Activated T-helper 9 cell treated with anti-CD3 and anti-CD28 coated beads, Interleukin-2, amount 50 U/mL, for 16 hours (primary cell): ENCODE measurements at regions not wholly inside any gene's neighbourhood (a gene's known extent, or its start where the extent isn't known, plus 50 kb on each side); places are given as distances from the start of the nearest gene placed in this dataset.
"Not testable (repeated sequence)": the region's sequence is repeated elsewhere in the genome, so short reads cannot be mapped to it uniquely, and the experiment has no call there.

ENCODE experiments used
- DNase-seq: peaks from one replicate; pipeline ENCODE4 v3.0.0-alpha.2; 2020; ENCODE audit warnings: low read depth

GRCh38 chr20:40849456-40849855, 160.4 kb upstream of the MAFB start:
- DNase-seq, result no peak

- no peak for DNase-seq
These were observed 162.0 kb upstream of the MAFB start for GRCh38 chr20:40851051-40851450.

- no peak for DNase-seq
These were observed 166.2 kb upstream of the MAFB start for GRCh38 chr20:40855269-40855668.

- DNase-seq, result no peak
These were observed 167.6 kb upstream of the MAFB start for GRCh38 chr20:40856653-40857052.

- no peak for DNase-seq
These were observed 168.1 kb upstream of the TOP1 start for GRCh38 chr20:40860487-40860902.

- no peak for DNase-seq
These were observed 167.1 kb upstream of the TOP1 start for GRCh38 chr20:40861427-40862008.

- no peak for DNase-seq
These were observed 165.2 kb upstream of the TOP1 start for GRCh38 chr20:40863355-40863919.

- no peak for DNase-seq
These were observed 164.2 kb upstream of the TOP1 start for GRCh38 chr20:40864470-40864869.

- no peak for DNase-seq
These were observed 163.5 kb upstream of the TOP1 start for GRCh38 chr20:40865095-40865494.

- DNase-seq, result no peak
These were observed 162.6 kb upstream of the TOP1 start for GRCh38 chr20:40866056-40866455.

GRCh38 chr20:40868551-40869217, 159.9 kb upstream of the TOP1 start:
- DNase-seq, result no peak

GRCh38 chr20:40869218-40870147, 159.1 kb upstream of the TOP1 start:
- no peak for DNase-seq

- DNase-seq, result no peak
These were observed 153.2 kb upstream of the TOP1 start for GRCh38 chr20:40875116-40876085.

GRCh38 chr20:40878099-40878498, 150.5 kb upstream of the TOP1 start:
- DNase-seq, result not testable (repeated sequence)

GRCh38 chr20:40880063-40880728, 148.4 kb upstream of the TOP1 start:
- no peak for DNase-seq

- DNase-seq, result no peak
These were observed 147.9 kb upstream of the TOP1 start for GRCh38 chr20:40880729-40881109.

GRCh38 chr20:40882152-40882551, 146.5 kb upstream of the TOP1 start:
- no peak for DNase-seq

- DNase-seq, result no peak
These were observed 145.5 kb upstream of the TOP1 start for GRCh38 chr20:40883097-40883496.

- no peak for DNase-seq
These were observed 141.5 kb upstream of the TOP1 start for GRCh38 chr20:40887105-40887504.

- not testable (repeated sequence) for DNase-seq
These were observed 139.4 kb upstream of the TOP1 start for GRCh38 chr20:40889266-40889665.

GRCh38 chr20:40890181-40890580, 138.4 kb upstream of the TOP1 start:
- DNase-seq, result no peak
